ENCODE measurements at regions not wholly inside any gene's neighbourhood (a gene's known extent, or its start where the extent isn't known, plus 50 kb on each side); places are given as distances from the start of the nearest gene placed in this dataset.

- Histone ChIP-seq H3K4me3 (ENCODE audit: low read length in 2 of 2) (no peak overlapping the region), H3K36me3 (ENCODE audit: insufficient read depth, low read length) (no peaks in the 10 kb centered on the region), H3K27ac (ENCODE audit: low read depth, low read length) (no peak overlapping the region), H3K9me3 (ENCODE audit: control insufficient read depth in 1 of 2, low read length in 2 of 2) (no peaks in the 10 kb centered on the region), H3K27me3 (ENCODE audit: insufficient read depth, low read length) (no peaks in the 10 kb centered on the region), H3K4me1 (ENCODE audit: insufficient read depth, low read length) (no peaks in the 10 kb centered on the region)
- Mint-ChIP-seq H3K9me3 (peaks cover 2 to 8% (median 5%) of the 10 kb centered on the region in 8 donors), H3K4me1 (no peaks in the 10 kb centered on the region), H3K27me3 (no peaks in the 10 kb centered on the region), H3K4me3 (no peak overlapping the region), H3K36me3 (no peaks in the 10 kb centered on the region), H3K27ac (no peak overlapping the region)
- CTCF ChIA-PET (ENCODE audit: partially characterized antibody), result no interaction called here
- no peak for DNase-seq
- intact Hi-C loops (cut with micrococcal nuclease), result no loop called here
- POLR2A ChIA-PET (ENCODE audit: partially characterized antibody), result no interaction called here
These were observed 332.3 kb downstream of the NPR3 start for GRCh38 chr5:33043343-33043997.

DNA sequence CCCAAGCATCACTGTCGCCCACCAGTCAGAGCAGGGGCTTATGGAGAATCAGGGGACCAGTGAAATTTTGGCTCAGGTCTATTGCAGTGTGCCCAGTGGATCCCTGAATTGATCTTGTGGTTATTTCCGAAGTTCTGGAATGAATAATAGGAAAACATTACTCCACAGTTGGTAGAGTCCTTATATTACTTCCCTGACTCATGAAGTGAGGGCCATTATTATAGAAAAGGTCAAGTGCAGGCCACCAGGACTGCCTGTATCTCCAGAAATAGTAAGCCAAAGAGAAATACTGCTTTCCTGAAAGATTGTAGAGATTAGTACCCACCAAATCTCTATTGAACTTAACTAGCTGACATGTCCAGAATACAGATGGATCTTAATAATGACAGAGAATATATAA lies 335.0 kb downstream of the NPR3 start:
- peaks cover 2 to 8% (median 5%) of the 10 kb centered on the region in 8 donors for H3K9me3 Mint-ChIP-seq
- ChIA-PET POLR2A (ENCODE audit: partially characterized antibody) (no interaction called here), CTCF (ENCODE audit: partially characterized antibody) (no interaction called here)
- no peaks in the 10 kb centered on the region for H3K36me3 ChIP-seq (ENCODE audit: insufficient read depth, low read length)
- no peaks in the 10 kb centered on the region for H3K4me1 Mint-ChIP-seq
- no peaks in the 10 kb centered on the region for H3K36me3 Mint-ChIP-seq
- H3K27me3 Mint-ChIP-seq, result no peaks in the 10 kb centered on the region
- H3K4me1 ChIP-seq (ENCODE audit: insufficient read depth, low read length), result no peaks in the 10 kb centered on the region
- intact Hi-C loops (cut with micrococcal nuclease), result no loop called here
- DNase-seq, result no peak
- H3K27ac ChIP-seq (ENCODE audit: low read depth, low read length), result no peak overlapping the region
- no peak overlapping the region for H3K27ac Mint-ChIP-seq
- no peaks in the 10 kb centered on the region for H3K27me3 ChIP-seq (ENCODE audit: insufficient read depth, low read length)
- no peaks in the 10 kb centered on the region for H3K9me3 ChIP-seq (ENCODE audit: control insufficient read depth in 1 of 2, low read length in 2 of 2)
- H3K4me3 Mint-ChIP-seq, result no peak overlapping the region
- H3K4me3 ChIP-seq (ENCODE audit: low read length in 2 of 2), result no peak overlapping the region

- H3K4me1 ChIP-seq (ENCODE audit: insufficient read depth, low read length), result no peaks in the 10 kb centered on the region
- Mint-ChIP-seq H3K36me3 (no peaks in the 10 kb centered on the region), H3K27ac (no peak overlapping the region), H3K4me3 (no peak overlapping the region), H3K4me1 (no peaks in the 10 kb centered on the region), H3K9me3 (peaks cover 0 to 13% (median 4%) of the 10 kb centered on the region in 8 donors), H3K27me3 (no peaks in the 10 kb centered on the region)
- no peaks in the 10 kb centered on the region for H3K36me3 ChIP-seq (ENCODE audit: insufficient read depth, low read length)
- intact Hi-C loops (cut with micrococcal nuclease), result no loop called here
- no peak overlapping the region for H3K4me3 ChIP-seq (ENCODE audit: low read length in 2 of 2)
- no peak for DNase-seq
- POLR2A ChIA-PET (ENCODE audit: partially characterized antibody), result no interaction called here
- H3K9me3 ChIP-seq (ENCODE audit: control insufficient read depth in 1 of 2, low read length in 2 of 2), result no peaks in the 10 kb centered on the region
- CTCF ChIA-PET (ENCODE audit: partially characterized antibody), result no interaction called here
- H3K27me3 ChIP-seq (ENCODE audit: insufficient read depth, low read length), result no peaks in the 10 kb centered on the region
- no peak overlapping the region for H3K27ac ChIP-seq (ENCODE audit: low read depth, low read length)
These were observed 337.2 kb downstream of the NPR3 start for GRCh38 chr5:33048315-33048714.

DNA sequence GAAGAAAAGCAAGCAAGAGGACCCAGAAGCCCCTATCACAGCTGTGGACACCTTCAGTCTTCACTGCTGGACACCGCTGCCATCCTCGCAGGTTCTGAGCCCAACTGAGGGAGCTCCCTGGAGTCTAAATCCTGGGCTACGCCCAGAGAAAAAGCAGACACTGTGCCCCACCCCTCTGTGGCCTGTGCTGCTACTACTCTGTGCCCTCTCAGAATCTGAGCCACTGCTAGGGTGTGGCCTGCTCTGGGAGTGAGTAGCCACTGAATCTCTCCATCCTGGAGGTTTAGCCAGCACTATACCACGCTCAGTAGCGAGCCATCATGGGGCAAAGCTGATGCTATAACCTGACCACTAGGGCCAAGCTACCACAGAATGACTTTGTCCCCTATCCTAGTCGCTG lies 338.2 kb downstream of the NPR3 start:
- peaks cover 0 to 13% (median 6%) of the 10 kb centered on the region in 8 donors for H3K9me3 Mint-ChIP-seq
- no peak for DNase-seq
- CTCF ChIA-PET (ENCODE audit: partially characterized antibody), result no interaction called here
- H3K27me3 Mint-ChIP-seq, result no peaks in the 10 kb centered on the region
- Histone ChIP-seq H3K4me1 (ENCODE audit: insufficient read depth, low read length) (no peaks in the 10 kb centered on the region), H3K27me3 (ENCODE audit: insufficient read depth, low read length) (no peaks in the 10 kb centered on the region), H3K36me3 (ENCODE audit: insufficient read depth, low read length) (no peaks in the 10 kb centered on the region), H3K4me3 (ENCODE audit: low read length in 2 of 2) (no peak overlapping the region), H3K27ac (ENCODE audit: low read depth, low read length) (no peak overlapping the region), H3K9me3 (ENCODE audit: control insufficient read depth in 1 of 2, low read length in 2 of 2) (no peaks in the 10 kb centered on the region)
- H3K36me3 Mint-ChIP-seq, result no peaks in the 10 kb centered on the region
- H3K27ac Mint-ChIP-seq, result no peak overlapping the region
- POLR2A ChIA-PET (ENCODE audit: partially characterized antibody), result no interaction called here
- intact Hi-C loops (cut with micrococcal nuclease), result no loop called here
- no peaks in the 10 kb centered on the region for H3K4me1 Mint-ChIP-seq
- H3K4me3 Mint-ChIP-seq, result no peak overlapping the region

GRCh38 chr5:33049842-33050241 lies 338.7 kb downstream of the NPR3 start:
- Mint-ChIP-seq H3K4me3 (no peak overlapping the region), H3K27ac (no peak overlapping the region), H3K27me3 (no peaks in the 10 kb centered on the region), H3K9me3 (peaks cover under 1 to 13% (median 8%) of the 10 kb centered on the region in 8 donors), H3K4me1 (no peaks in the 10 kb centered on the region), H3K36me3 (no peaks in the 10 kb centered on the region)
- no peaks in the 10 kb centered on the region for H3K9me3 ChIP-seq (ENCODE audit: control insufficient read depth in 1 of 2, low read length in 2 of 2)
- H3K36me3 ChIP-seq (ENCODE audit: insufficient read depth, low read length), result no peaks in the 10 kb centered on the region
- DNase-seq, result no peak
- CTCF ChIA-PET (ENCODE audit: partially characterized antibody), result no interaction called here
- H3K27me3 ChIP-seq (ENCODE audit: insufficient read depth, low read length), result no peaks in the 10 kb centered on the region
- POLR2A ChIA-PET (ENCODE audit: partially characterized antibody), result no interaction called here
- intact Hi-C loops (cut with micrococcal nuclease), result no loop called here
- H3K27ac ChIP-seq (ENCODE audit: low read depth, low read length), result no peak overlapping the region
- H3K4me3 ChIP-seq (ENCODE audit: low read length in 2 of 2), result no peak overlapping the region
- no peaks in the 10 kb centered on the region for H3K4me1 ChIP-seq (ENCODE audit: insufficient read depth, low read length)

DNA sequence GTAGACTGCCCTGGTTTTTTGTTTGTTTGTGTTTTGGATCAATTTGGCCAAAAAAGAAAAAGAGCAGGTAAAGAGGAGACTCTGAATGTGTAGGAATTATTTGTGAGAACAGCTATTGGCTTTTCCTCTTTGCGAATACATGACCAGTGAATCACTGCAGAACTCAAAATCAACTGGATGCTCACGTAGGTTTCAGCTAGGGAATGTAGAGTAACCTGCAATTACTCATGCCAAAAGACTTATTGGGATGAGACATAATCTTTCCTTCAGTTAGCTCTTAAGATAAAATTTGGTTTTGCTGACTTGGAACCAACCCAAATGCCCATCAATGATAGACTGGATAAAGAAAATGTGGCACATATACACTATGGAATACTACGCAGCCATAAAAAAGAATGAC lies 348.0 kb downstream of the NPR3 start:
- H3K27me3 ChIP-seq (ENCODE audit: insufficient read depth, low read length), result no peaks in the 10 kb centered on the region
- no peak overlapping the region for H3K4me3 ChIP-seq (ENCODE audit: low read length in 2 of 2)
- DNase-seq, result no peak
- H3K27ac Mint-ChIP-seq, result no peak overlapping the region
- ChIA-PET POLR2A (ENCODE audit: partially characterized antibody) (no interaction called here), CTCF (ENCODE audit: partially characterized antibody) (no interaction called here)
- H3K27ac ChIP-seq (ENCODE audit: low read depth, low read length), result no peak overlapping the region
- H3K4me1 ChIP-seq (ENCODE audit: insufficient read depth, low read length), result no peaks in the 10 kb centered on the region
- no peaks in the 10 kb centered on the region for H3K36me3 Mint-ChIP-seq
- intact Hi-C loops (cut with micrococcal nuclease), result no loop called here
- no peaks in the 10 kb centered on the region for H3K4me1 Mint-ChIP-seq
- H3K9me3 Mint-ChIP-seq, result peaks cover 2 to 34% (median 9%) of the 10 kb centered on the region in 8 donors
- H3K36me3 ChIP-seq (ENCODE audit: insufficient read depth, low read length), result no peaks in the 10 kb centered on the region
- H3K9me3 ChIP-seq (ENCODE audit: control insufficient read depth in 1 of 2, low read length in 2 of 2), result peaks cover 0 to 5% of the 10 kb centered on the region in 2 donors
- no peak overlapping the region for H3K4me3 Mint-ChIP-seq
- H3K27me3 Mint-ChIP-seq, result no peaks in the 10 kb centered on the region

DNA sequence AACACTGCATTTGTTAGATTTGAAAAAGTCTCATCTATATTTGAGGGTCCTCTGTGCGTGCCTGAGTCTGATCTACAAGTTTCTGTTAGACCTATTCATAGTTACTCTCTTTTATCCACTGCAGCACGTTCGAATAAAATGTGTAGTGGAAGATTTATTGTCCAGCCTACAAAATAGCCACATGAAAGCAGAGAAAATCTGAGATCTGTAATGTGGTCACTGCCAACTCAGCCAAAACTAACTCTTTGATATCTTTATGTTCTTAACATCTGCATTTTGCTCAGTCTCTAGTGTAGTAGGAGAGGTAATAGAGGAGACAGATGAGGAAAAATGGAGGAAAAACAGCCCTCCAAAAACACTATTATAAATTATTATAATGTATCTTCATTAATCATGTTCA lies 354.0 kb downstream of the NPR3 start:
- POLR2A ChIA-PET (ENCODE audit: partially characterized antibody), result no interaction called here
- CTCF ChIA-PET (ENCODE audit: partially characterized antibody), result no interaction called here

GRCh38 chr5:33067291-33067690 lies 356.2 kb downstream of the NPR3 start:
- ChIA-PET POLR2A (ENCODE audit: partially characterized antibody) (no interaction called here), CTCF (ENCODE audit: partially characterized antibody) (no interaction called here)
- Mint-ChIP-seq H3K9me3 (peaks cover 0 to 6% (median 0%) of the 10 kb centered on the region in 8 donors), H3K4me1 (no peaks in the 10 kb centered on the region), H3K4me3 (no peak overlapping the region), H3K27ac (no peak overlapping the region), H3K36me3 (no peaks in the 10 kb centered on the region), H3K27me3 (no peaks in the 10 kb centered on the region)
- DNase-seq, result no peak
- Histone ChIP-seq H3K27ac (ENCODE audit: low read depth, low read length) (no peak overlapping the region), H3K36me3 (ENCODE audit: insufficient read depth, low read length) (no peaks in the 10 kb centered on the region), H3K4me1 (ENCODE audit: insufficient read depth, low read length) (no peaks in the 10 kb centered on the region), H3K4me3 (ENCODE audit: low read length in 2 of 2) (no peak overlapping the region), H3K9me3 (ENCODE audit: control insufficient read depth in 1 of 2, low read length in 2 of 2) (no peaks in the 10 kb centered on the region), H3K27me3 (ENCODE audit: insufficient read depth, low read length) (no peaks in the 10 kb centered on the region)
- intact Hi-C loops (cut with micrococcal nuclease), result no loop called here

More for the DNA sequence above, 354.0 kb downstream of the NPR3 start:
- no peak overlapping the region for H3K4me3 Mint-ChIP-seq
- intact Hi-C loops (cut with micrococcal nuclease), result no loop called here
- Histone ChIP-seq H3K27me3 (ENCODE audit: insufficient read depth, low read length) (no peaks in the 10 kb centered on the region), H3K36me3 (ENCODE audit: insufficient read depth, low read length) (no peaks in the 10 kb centered on the region), H3K4me1 (ENCODE audit: insufficient read depth, low read length) (no peaks in the 10 kb centered on the region), H3K27ac (ENCODE audit: low read depth, low read length) (no peak overlapping the region), H3K4me3 (ENCODE audit: low read length in 2 of 2) (no peak overlapping the region), H3K9me3 (ENCODE audit: control insufficient read depth in 1 of 2, low read length in 2 of 2) (no peaks in the 10 kb centered on the region)
- DNase-seq, result no peak
- no peaks in the 10 kb centered on the region for H3K4me1 Mint-ChIP-seq
- H3K36me3 Mint-ChIP-seq, result no peaks in the 10 kb centered on the region
- H3K27ac Mint-ChIP-seq, result no peak overlapping the region
- peaks cover 0 to 10% (median 2%) of the 10 kb centered on the region in 8 donors for H3K9me3 Mint-ChIP-seq
- H3K27me3 Mint-ChIP-seq, result no peaks in the 10 kb centered on the region
